ENCODE measurements at regions not wholly inside any gene's neighbourhood (a gene's known extent, or its start where the extent isn't known, plus 50 kb on each side); places are given as distances from the start of the nearest gene placed in this dataset.

GRCh38 chr5:159712672-159713071 is 203.6 kb upstream of the ADRA1B start (continued):
- no peak for TF ChIP-seq CTCF (IDR thresholded peaks at IDR 0.05 in 2 of 3, conservative IDR thresholded peaks at IDR 0.05 in 1 of 3; ENCODE audit: control insufficient read depth in 2 of 3, extremely low read depth in 1 of 3, insufficient read depth in 1 of 3, low read depth in 3 of 3, low read length in 3 of 3)
- no peak for TF ChIP-seq MLLT1 (IDR thresholded peaks at IDR 0.05)
- no peak for TF ChIP-seq ESRRA (IDR thresholded peaks at IDR 0.05; ENCODE audit: low read length)
- TF ChIP-seq LARP7 (IDR thresholded peaks at IDR 0.05): no peak
- TF ChIP-seq SUZ12 (IDR thresholded peaks at IDR 0.05; ENCODE audit: unreplicated experiment): no peak
- no peak for TF ChIP-seq NR2F1 (conservative IDR thresholded peaks at IDR 0.05)
- TF ChIP-seq SIN3A (IDR thresholded peaks at IDR 0.05; ENCODE audit: low read depth, low read length): no peak
- no peak for TF ChIP-seq CREB1 (IDR thresholded peaks at IDR 0.05; ENCODE audit: low read depth)
- TF ChIP-seq TAF1 (IDR thresholded peaks at IDR 0.05; ENCODE audit: borderline replicate concordance, low read depth, low read length): no peak
- no peak for TF ChIP-seq NFYA (IDR thresholded peaks at IDR 0.05; ENCODE audit: borderline replicate concordance, low read depth, low read length)
- no peak for TF ChIP-seq ZNF592 (IDR thresholded peaks at IDR 0.05)

Data from GM12878 (cell line).